HFF-Myc (cell line): ENCODE measurements at regions not wholly inside any gene's neighbourhood (a gene's known extent, or its start where the extent isn't known, plus 50 kb on each side); places are given as distances from the start of the nearest gene placed in this dataset.

ENCODE experiments used
- DNase-seq: peaks from one replicate; pipeline ENCODE4 v3.0.0-alpha.2; 2011; ENCODE audit warnings: low read depth; ENCODE audit errors: extremely low read depth
- H3K4me3 ChIP-seq: replicated peaks from 2 replicates; pipeline ENCODE4 v1.5.1; 2011; ENCODE audit warnings: low read depth, mild to moderate bottlenecking, control low read depth, low read length
- TF ChIP-seq, protein P1 (sequence below): IDR thresholded peaks from 2 replicates; pipeline ENCODE4 v1.5.1; 2012; ENCODE audit warnings: mild to moderate bottlenecking, low read depth, low read length, control low read depth; ENCODE audit errors: missing control alignments

GRCh38 chr4:165740911-165741310 lies 132.1 kb upstream of the TLL1 start:
- DNase-seq = no peak
- no peak overlapping the region for H3K4me3 ChIP-seq
- TF ChIP-seq, protein P1, sequence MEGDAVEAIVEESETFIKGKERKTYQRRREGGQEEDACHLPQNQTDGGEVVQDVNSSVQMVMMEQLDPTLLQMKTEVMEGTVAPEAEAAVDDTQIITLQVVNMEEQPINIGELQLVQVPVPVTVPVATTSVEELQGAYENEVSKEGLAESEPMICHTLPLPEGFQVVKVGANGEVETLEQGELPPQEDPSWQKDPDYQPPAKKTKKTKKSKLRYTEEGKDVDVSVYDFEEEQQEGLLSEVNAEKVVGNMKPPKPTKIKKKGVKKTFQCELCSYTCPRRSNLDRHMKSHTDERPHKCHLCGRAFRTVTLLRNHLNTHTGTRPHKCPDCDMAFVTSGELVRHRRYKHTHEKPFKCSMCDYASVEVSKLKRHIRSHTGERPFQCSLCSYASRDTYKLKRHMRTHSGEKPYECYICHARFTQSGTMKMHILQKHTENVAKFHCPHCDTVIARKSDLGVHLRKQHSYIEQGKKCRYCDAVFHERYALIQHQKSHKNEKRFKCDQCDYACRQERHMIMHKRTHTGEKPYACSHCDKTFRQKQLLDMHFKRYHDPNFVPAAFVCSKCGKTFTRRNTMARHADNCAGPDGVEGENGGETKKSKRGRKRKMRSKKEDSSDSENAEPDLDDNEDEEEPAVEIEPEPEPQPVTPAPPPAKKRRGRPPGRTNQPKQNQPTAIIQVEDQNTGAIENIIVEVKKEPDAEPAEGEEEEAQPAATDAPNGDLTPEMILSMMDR = no peak

GRCh38 chr4:165743422-165743821 lies 129.6 kb upstream of the TLL1 start:
- DNase-seq = no peak
- H3K4me3 ChIP-seq = no peak overlapping the region
- TF ChIP-seq, protein P1 = no peak

DNA sequence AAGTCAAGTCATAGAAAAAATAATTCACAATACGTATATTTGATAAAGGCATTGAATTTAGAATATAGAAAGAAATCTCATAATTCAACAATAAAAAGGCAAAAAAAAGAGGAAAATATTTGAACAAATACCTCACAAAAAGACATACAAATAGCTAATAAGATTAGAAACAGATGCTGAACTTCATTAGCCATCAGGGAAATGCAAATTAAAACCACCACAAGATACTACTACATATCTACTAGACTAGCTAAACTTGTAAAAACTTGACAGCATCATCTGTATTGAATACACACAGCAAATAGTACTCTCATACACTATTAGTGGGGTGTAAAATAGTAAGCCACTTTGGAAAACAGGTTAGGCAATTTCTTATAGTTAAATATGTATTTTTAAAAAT lies 128.7 kb upstream of the TLL1 start:
- TF ChIP-seq, protein P1 = no peak
- no peak for DNase-seq
- no peak overlapping the region for H3K4me3 ChIP-seq

DNA sequence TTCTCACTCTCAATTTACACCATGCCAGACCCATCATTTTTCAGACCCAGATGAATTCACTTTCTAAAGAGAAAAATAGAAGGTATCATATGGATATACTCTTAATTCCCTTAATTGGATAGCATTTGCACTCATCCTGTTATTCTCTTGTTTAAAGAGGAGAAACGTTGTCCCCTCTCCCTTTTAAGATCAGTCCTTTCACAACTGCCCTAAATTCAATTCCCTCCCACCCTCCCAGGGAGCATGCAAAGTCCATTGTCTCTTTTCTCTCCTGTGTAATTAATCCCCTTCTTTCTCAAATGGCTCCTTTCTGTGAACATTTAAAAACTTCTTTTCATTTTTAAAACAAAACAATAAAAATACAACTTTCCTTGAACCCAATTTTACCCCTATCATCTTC lies 124.7 kb upstream of the TLL1 start:
- H3K4me3 ChIP-seq = no peak overlapping the region
- DNase-seq = no peak
- TF ChIP-seq, protein P1 = no peak

GRCh38 chr4:165751882-165752281 lies 121.2 kb upstream of the TLL1 start:
- H3K4me3 ChIP-seq = no peak overlapping the region
- TF ChIP-seq, protein P1 = no peak
- no peak for DNase-seq

GRCh38 chr4:165754664-165755063 lies 118.4 kb upstream of the TLL1 start:
- TF ChIP-seq, protein P1 = no peak

GRCh38 chr4:165756836-165757235 lies 116.2 kb upstream of the TLL1 start:
- TF ChIP-seq, protein P1 = no peak
- DNase-seq = no peak
- H3K4me3 ChIP-seq = no peak overlapping the region

More at GRCh38 chr4:165754664-165755063, 118.4 kb upstream of the TLL1 start:
- no peak for DNase-seq
- H3K4me3 ChIP-seq = no peak overlapping the region
